AG08396 (cell line): ENCODE measurements at regions not wholly inside any gene's neighbourhood (a gene's known extent, or its start where the extent isn't known, plus 50 kb on each side); places are given as distances from the start of the nearest gene placed in this dataset.
A peak's percentile ranks its signal among the peaks of the same experiment; 100 is the strongest.
"Not testable (repeated sequence)": the region's sequence is repeated elsewhere in the genome, so short reads cannot be mapped to it uniquely, and the experiment has no call there.

Source experiments
- DNase-seq: peaks from one replicate; pipeline ENCODE4 v3.0.0; 2012; ENCODE audit warnings: low spot score, mixed read lengths

DNA sequence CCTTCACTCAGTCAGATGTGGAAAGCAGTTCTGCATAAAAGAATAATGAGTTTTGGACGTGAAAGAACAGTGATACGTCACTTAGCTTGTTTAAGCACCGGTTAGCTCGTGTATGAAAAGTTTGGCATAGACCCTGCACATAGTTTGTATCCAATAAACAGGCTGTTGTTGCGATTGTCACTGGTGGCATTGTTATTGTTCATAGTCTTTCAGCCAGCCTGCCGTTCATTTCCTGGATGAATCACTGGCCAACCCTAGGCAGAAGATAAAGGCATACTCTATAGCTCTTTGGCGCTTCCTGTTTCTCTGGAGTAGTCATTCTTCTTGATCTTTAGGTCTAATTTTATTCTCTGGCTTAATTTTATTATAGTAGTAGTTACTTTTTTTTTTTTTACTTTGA, 57.8 kb upstream of the ANKRD30A start:
- no peak for DNase-seq

DNA sequence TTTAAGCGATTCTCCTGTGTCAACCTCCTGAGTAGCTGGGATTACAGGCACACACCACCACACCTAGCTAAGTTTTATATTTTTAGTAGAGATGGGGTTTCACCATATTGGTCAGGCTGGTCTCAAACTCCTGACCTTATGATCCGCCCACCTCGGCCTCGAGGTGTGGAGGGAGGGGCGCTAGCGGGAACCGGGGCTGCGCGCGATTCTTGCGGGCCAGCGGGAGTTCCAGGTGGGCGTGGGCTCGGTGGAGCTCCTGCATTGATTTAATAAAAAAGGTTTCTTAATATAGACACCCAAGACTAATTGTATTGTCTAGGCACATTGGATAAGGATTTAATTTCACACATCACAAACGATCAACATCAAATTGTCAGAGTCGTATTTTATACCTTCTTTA, 63.1 kb upstream of the ANKRD30A start:
- not testable (repeated sequence) for DNase-seq

- DNase-seq: no peak
These were observed 68.1 kb upstream of the ANKRD30A start for GRCh38 chr10:37057261-37057660.

DNA sequence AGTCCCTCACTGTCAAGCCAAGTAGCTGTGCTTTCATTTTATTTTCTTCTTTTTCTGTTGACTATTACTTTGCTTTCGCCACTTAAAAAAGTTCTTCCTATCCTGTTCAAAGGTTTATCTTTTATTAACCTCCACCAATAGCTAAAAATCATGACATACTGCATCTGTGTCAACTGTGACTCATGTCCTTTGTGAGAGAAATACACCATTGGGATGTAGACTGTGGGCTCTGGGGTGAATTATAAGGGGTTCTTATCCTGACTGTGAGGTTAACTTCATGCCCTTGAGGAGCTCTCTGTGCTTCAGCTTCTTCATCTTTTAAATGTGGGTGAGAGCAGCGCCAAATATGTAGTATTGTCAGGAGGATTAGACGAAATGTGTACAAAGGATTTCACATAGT, 71.9 kb upstream of the ANKRD30A start:
- no peak for DNase-seq

DNA sequence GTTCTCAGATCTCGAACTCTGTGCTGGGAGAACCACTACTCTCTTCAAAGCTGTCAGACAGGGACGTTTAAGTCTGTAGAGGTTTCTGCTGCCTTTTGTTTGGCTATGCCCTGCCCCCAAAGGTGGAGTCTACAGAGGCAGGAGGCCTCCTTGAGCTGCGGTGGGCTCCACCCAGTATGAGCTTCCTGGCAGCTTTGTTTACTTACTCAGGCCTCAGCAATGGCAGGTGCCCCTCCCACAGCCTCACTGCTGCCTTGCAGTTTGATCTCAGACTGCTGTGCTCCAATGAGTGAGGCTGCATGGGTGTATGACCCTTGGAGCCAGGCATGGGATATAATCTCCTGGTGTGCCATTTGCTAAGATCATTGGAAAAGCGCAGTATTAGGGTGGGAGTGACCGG, 75.4 kb upstream of the ANKRD30A start:
- DNase-seq: not testable (repeated sequence)

DNA sequence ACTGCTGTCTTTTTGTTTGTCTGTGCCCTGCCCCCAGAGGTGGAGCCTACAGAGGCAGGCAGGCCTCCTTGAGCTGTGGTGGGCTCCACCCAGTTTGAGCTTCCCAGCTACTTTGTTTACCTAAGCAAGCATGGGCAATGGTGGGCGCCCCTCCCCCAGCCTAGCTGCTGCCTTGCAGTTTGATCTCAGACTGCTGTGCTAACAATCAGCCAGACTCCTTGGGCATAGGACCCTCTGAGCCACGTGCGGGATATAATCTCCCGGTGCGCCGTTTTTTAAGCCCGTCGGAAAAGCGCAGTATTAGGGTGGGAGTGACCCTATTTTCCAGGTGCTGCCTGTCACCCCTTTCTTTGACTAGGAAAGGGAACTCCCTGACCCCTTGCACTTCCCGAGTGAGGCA, 81.1 kb upstream of the ANKRD30A start:
- not testable (repeated sequence) for DNase-seq

- DNase-seq: no peak
These were observed 89.5 kb upstream of the ANKRD30A start for GRCh38 chr10:37035853-37036252.

DNA sequence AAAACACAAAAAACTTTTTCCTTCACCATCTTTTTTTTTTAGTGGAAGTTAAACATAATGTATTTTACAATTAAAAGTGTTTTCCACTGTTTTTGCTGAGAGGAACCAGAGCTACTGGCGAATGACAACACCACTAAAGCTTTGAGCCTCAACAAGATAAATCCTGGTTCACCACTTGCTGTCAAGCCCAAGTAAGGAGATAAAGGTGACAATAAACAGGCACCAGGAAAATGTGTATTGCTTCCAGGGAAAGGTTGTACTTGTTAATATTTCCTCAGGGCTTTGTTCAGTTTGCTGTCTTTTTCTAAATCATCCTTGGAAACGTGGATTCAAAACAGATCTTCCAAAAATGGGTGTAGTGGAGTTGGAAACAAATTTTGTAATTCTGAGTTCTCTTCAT, 109.9 kb upstream of the ANKRD30A start:
- no peak for DNase-seq

GRCh38 chr10:37010741-37011140, 114.7 kb upstream of the ANKRD30A start:
- DNase-seq: no peak

DNA sequence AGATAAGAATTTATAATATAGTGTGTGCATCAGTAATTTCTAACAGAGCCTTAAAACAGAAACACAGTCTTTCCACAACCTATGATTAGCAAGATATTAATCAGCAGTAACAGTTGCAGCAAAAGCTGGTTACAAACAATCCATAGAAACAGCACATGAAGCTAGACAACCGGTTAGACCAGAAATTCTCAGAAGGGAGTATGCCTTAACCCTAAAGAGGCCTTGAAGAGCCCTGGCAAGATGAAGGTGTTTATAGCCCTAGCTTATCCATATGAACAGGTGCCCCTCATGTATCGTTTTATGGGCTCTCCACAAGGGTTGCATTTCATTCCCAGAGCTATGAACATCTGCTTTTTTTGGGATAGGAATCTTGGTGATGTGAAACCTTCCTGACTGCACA, 117.1 kb upstream of the ANKRD30A start:
- not testable (repeated sequence) for DNase-seq

- no peak for DNase-seq
These were observed 122.3 kb upstream of the ANKRD30A start for GRCh38 chr10:37003126-37003525.

GRCh38 chr10:36995806-36996205, 129.6 kb upstream of the ANKRD30A start:
- not testable (repeated sequence) for DNase-seq

DNA sequence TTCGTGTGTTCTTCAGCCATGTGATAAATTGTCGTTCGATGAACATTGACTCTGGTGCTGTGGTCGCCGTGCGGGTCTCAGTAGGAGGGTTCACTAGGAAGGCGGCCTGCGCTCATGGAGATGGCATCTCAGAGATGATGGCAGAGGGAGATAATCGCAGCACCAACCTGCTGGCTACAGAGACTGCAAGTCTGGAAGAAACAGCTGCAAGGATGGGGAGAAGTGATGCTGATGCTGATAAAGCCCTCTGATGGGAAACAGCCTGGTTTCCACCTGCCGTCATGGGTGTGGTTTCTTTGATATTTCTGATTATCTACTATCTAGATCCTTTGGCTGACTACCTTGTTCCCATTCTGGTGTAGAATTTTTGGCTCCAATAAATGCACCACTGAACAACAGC, 130.5 kb upstream of the ANKRD30A start:
- no peak for DNase-seq

DNA sequence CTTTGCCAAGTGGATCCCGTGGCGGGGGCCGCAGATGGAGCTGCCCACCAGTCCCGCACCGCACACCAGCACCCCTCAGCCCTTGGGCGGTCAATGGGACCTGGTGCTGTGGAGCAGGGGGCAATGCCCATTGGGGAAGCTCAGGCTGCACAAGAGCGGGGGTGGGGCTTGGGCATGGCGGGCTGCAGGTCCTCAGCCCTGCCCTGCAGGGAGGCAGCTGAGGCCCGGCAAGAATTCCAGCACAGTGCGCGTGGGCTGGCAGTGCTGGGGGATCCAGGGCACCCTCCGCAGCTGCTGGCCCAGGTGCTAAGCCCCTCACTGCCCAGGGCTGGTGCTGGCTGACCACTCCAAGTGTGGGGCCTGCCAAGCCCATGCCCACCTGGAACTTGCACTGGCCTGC, 136.2 kb upstream of the ANKRD30A start:
- no peak for DNase-seq

DNA sequence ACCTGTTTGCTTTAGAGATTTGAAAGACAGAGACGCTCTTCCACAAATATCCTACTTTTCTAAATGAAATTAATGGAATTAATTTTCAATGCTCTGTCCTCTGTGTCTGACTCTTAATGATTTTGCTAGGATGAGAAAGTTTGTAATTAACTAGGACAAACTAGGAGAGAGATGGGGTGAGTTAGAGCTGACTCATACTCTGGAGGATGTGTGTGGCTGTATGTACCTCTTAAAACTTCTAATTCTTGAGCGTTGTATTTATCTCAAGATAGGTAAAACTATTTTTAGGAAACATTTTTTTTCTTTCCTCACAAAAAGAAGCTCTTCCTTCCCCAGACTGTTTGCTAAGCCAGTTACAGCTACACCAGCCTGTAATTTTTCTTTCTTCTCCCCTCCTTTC, 178.8 kb upstream of the ANKRD30A start:
- no peak for DNase-seq

- no peak for DNase-seq
These were observed 181.9 kb upstream of the ANKRD30A start for GRCh38 chr10:36943544-36943943.

- no peak for DNase-seq
These were observed 182.8 kb upstream of the ANKRD30A start for GRCh38 chr10:36942616-36943015.

GRCh38 chr10:36903040-36903439, 222.4 kb upstream of the ANKRD30A start:
- DNase-seq: no peak

DNA sequence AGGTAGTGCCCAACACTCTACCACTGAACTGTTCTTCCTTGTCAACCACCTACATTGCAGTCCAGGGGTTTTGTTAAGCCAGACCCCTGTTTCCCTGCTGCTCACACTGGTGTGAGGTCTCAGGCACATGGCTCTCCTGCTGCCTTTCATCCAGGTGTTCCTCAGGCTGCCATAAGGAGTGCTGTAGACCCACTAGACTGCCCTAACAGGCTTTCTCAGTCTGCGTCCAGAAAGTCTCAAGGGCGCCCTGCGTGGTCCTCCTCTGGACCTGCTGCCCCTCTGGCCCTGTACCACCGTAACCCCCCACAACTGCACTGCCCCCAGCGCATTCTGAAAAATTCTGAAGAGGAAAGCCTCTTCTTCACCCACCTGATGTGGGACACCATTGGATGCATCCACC, 225.7 kb upstream of the ANKRD30A start:
- no peak for DNase-seq

DNA sequence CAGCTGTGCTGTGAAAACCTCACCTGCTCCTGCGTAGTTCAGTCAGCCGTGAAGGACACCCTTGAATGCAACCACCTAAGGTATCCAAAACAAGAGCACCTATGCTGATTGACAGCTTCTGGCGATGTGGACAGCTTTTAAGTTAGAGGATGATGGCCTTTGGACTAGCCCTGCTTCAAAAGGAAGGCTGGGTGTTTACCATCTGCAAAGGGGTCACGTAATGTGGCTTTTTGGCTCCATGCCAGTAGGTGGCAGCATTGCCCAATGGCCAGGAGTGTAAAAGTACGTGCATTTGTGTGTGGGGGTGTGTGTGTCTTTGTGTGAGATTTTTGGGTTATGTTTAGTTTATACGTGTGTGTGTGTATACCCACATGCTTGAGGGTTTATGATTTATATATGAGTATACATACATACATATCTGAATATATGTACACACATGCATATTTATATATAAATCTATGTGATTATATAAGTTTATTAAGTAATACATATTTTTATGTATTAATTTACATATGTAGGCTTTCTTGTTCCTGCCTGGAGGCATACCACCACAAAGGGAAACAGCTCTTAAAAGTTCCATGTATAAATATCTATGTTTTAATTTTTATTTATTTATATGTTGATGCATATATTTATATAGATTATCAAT, 236.3 kb upstream of the ANKRD30A start:
- no peak for DNase-seq

DNA sequence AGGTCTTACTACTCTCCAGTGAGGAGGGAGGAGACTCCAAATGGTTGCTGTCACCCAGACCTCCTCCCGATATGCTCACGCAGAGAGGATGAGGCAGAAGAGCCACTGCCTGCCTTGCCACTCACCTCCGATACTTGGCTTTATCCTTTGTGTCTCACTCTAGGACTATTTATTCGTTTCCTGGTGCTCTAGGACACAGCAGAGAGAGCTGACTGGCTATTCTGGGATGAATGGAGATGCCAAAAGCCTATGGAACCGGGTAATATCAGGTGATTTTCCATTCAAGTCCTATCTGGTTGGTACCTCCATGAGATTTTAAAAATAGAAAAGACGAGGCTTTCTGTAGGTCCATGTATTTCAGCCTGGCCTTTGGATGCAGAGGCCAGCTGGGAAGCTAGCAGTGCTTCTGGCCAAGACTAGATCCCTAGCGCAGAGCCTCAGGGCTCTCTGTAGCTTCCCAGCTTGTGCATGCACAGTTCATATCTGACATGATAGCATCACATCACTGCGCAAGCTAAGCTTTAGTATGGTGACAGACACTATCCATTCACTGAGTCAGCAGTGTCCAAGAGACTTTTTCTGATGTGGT, 239.0 kb upstream of the ANKRD30A start:
- no peak for DNase-seq

DNA sequence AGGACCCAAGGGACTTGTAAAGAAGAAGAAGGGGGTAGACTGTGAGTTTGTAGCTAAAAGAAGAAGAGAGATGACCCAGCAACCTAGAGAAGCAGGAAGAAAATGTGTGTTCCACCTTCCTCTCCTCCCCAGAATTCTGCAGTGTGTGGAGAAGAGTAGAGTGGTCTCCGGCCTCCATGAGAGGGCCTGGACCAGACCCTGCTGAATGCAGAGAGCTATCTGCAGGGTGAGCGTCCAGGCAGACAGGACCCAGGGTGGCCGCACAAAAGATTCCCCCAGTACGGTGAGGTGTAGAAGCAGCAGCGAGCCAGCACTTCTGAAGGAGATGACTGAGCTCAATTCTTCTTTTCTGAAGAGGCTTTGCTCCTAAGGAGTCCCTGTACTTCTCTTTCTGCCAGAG, 239.7 kb upstream of the ANKRD30A start:
- no peak for DNase-seq

DNA sequence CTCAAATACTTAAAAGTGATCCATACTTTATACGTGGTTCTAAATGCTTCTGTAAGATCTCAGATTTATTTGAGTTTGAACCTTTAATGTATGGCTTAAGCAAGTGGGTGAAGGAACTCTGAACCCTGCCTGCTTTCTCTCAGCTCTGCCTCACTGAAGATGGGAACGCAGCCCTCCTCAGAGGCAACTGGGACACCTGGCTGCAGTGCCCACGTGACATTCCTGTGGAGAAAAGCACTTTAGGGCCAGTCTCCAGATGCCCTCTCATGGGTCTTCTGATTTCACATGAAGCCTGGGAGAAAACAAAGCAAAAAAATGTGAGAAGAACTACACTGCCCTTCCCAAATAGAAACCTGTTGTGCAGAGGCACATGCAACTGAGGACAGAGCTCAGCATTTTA, 242.6 kb upstream of the ANKRD30A start:
- no peak for DNase-seq

DNA sequence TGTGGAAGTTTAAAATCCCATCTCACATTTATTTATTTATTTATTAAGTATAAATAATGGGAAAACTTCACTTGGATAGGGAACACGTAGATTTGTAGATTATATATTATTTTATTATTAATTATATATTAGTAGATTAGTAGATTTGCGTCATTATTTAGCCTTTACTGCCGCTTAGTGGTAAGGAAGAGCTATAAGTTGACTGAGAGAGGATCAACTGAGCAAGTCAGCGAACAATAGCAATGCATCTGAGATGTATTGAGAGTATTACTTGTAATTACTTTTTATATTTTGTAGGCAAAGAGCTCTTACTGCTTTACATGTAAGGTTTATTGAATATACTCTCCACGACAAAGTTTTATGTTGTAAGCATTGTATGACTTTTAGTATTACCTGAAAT, 244.5 kb upstream of the ANKRD30A start:
- DNase-seq: peak; percentile 12
